PC-9 (cell line): ENCODE measurements at regions not wholly inside any gene's neighbourhood (a gene's known extent, or its start where the extent isn't known, plus 50 kb on each side); places are given as distances from the start of the nearest gene placed in this dataset.

Experiments used
- EZH2 ChIP-seq: fragments of 200-600 bp; sonication (generic); IDR thresholded peaks from 2 replicates; pipeline ENCODE4 v1.8.0; 2017; ENCODE audit warnings: antibody characterized with exemption, low read depth
- TF ChIP-seq, protein P1 (sequence below): fragments of 200-600 bp; sonication (generic); conservative IDR thresholded peaks from 2 replicates; pipeline ENCODE4 v1.6.1; 2017; ENCODE audit warnings: mixed run types, antibody characterized with exemption, mild to moderate bottlenecking, moderate library complexity

DNA sequence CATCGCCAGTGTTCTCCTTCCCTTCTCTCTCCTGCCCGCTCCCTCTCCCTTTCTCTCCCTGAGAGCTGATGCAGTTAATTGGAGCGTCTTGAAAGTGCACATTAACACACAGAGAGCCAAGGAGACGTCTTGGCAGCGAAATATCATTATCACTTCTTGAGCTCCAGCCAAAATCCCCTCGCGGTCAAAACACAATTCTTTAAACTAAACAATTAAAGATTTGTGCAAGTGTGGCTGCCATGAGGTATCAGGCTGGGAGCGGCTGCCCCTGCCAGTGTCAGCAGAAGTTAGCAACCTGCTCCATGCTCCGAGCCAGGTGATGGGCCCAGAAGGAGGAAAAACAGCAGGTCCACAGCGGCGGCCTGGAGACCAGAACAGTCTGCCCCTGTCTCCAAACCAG, 100.9 kb upstream of the FOXP4 start:
- TF ChIP-seq, protein P1, sequence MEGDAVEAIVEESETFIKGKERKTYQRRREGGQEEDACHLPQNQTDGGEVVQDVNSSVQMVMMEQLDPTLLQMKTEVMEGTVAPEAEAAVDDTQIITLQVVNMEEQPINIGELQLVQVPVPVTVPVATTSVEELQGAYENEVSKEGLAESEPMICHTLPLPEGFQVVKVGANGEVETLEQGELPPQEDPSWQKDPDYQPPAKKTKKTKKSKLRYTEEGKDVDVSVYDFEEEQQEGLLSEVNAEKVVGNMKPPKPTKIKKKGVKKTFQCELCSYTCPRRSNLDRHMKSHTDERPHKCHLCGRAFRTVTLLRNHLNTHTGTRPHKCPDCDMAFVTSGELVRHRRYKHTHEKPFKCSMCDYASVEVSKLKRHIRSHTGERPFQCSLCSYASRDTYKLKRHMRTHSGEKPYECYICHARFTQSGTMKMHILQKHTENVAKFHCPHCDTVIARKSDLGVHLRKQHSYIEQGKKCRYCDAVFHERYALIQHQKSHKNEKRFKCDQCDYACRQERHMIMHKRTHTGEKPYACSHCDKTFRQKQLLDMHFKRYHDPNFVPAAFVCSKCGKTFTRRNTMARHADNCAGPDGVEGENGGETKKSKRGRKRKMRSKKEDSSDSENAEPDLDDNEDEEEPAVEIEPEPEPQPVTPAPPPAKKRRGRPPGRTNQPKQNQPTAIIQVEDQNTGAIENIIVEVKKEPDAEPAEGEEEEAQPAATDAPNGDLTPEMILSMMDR = no peak
- no peak for TF ChIP-seq EZH2
